ENCODE measurements at regions not wholly inside any gene's neighbourhood (a gene's known extent, or its start where the extent isn't known, plus 50 kb on each side); places are given as distances from the start of the nearest gene placed in this dataset.

DNA sequence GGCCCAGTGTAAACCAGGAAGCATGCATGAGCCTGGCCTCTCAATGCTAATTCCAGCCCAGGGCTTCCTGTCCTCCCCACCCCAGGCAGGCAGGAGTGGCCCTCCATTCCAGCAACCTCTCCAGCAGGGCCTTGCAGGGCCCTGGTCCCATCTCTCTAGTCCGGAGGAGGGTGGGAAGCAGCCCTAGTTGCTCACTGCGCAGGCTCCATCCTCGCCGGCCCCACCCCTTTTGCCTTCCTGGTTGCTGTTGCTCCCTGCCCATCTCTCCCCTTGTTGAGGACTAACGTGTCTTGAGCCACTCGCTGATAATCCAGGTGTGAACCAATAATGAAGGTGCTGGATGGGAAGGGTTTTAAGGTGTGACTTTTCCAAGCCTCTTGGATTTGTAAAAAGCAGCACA is 161.2 kb upstream of the BCOR start:
- TF ChIP-seq, protein P1, sequence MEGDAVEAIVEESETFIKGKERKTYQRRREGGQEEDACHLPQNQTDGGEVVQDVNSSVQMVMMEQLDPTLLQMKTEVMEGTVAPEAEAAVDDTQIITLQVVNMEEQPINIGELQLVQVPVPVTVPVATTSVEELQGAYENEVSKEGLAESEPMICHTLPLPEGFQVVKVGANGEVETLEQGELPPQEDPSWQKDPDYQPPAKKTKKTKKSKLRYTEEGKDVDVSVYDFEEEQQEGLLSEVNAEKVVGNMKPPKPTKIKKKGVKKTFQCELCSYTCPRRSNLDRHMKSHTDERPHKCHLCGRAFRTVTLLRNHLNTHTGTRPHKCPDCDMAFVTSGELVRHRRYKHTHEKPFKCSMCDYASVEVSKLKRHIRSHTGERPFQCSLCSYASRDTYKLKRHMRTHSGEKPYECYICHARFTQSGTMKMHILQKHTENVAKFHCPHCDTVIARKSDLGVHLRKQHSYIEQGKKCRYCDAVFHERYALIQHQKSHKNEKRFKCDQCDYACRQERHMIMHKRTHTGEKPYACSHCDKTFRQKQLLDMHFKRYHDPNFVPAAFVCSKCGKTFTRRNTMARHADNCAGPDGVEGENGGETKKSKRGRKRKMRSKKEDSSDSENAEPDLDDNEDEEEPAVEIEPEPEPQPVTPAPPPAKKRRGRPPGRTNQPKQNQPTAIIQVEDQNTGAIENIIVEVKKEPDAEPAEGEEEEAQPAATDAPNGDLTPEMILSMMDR (IDR thresholded peaks at IDR 0.05; ENCODE audit: low read length, missing control alignments): no peak
- no peak for DNase-seq (ENCODE audit: low read depth)
- no peak overlapping the region for H3K4me3 ChIP-seq (replicated peaks; ENCODE audit: low read depth, low read length)

DNA sequence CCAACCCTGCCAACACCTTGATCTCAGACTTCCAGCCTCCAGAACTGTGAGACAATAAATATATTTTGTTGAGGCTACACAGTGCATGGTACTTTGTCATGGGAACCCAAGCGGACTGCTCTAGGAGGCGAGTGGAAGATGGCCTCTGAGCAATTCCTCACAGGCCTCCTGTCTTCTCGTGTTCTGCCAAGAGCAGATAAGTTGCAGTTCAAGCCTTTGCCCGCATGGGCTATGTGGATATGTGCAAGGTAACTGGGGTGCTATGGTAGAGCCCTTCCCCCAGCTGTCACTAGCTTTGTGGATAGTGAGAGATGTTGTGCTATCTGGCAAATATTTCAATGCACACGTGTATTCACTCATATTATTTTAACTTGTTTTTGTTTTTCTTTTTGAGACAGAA is 156.0 kb upstream of the BCOR start:
- no peak overlapping the region for H3K4me3 ChIP-seq (replicated peaks; ENCODE audit: low read depth, low read length)
- no peak for DNase-seq (ENCODE audit: low read depth)
- TF ChIP-seq, protein P1 (IDR thresholded peaks at IDR 0.05; ENCODE audit: low read length, missing control alignments): no peak

DNA sequence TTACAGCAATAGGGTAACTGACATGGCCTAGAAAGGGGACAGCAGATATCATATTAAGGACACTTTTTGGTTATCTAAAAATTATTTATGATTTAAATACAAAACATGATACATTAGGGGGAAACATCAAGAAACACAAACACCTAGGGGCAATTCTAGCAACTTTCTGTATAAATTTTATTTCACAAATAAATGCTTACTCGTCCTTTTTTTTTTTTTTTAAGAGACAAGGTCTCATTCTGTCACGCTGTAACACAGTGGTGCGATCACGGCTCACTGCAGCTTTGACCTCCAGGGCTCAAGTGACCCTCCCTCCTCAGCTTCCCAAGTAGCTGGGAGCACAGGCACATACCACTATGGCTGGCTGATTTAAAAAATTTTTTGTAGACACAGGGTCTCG is 151.8 kb upstream of the BCOR start:
- H3K4me3 ChIP-seq (replicated peaks; ENCODE audit: low read depth, low read length): no peak overlapping the region
- TF ChIP-seq, protein P1 (IDR thresholded peaks at IDR 0.05; ENCODE audit: low read length, missing control alignments): no peak
- DNase-seq (ENCODE audit: low read depth): no peak

DNA sequence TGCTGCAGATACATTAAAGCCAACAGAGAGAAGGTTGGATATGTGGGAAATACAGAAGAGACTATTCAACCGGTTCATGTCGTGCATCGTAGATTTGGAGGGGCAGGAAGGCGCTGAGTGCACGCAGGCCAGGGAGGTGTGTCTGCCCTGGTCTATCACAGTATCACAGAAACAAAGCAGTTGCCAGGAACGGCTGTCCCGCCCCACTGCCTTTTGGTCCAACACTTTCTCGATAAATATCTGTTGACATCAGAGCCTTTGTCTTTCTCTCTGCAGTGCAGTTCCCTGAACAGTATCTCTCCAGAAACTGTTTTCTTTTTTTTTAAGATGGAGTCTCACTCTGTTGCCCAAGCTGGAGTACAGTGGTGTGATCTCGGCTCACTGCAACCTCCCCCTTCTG is 151.1 kb upstream of the BCOR start:
- DNase-seq (ENCODE audit: low read depth): no peak
- TF ChIP-seq, protein P1 (IDR thresholded peaks at IDR 0.05; ENCODE audit: low read length, missing control alignments): no peak
- H3K4me3 ChIP-seq (replicated peaks; ENCODE audit: low read depth, low read length): no peak overlapping the region

DNA sequence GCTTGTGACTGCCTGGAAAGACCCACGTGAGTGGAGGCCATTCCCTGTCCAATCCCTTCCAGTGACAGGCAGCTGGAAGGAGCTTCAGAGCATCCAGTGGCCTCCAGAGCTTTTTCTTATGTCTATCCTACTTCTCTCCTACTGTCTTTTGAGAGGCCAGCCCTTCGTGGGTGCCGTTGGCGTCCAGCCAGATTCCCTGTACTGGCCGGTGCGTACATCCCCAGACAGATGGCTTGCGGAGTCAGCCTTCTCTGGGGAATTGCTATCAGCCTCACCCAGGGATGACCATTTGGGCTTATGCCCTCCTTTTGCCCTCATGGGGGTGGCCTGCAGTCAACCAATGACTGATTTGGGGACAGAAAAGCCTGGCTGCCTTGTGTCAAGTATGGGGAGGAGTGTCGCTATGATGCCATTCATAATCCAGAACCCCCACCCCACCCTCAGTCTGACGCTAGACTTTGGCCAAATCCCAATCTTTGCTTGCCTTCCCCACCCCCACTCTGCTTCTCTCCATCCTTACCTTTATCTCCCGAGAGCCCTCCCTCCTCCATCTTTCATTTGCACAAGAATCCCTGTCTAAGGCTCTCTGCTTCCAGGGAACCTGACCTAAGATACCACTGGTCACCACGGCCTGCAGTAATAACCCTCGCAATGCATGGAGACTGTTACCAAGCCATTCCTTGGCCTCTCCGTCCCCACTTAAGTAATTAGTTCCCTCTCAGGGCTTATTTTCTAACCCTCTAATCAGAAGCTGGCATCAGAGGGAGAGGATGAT is 150.3 kb upstream of the BCOR start:
- no peak overlapping the region for H3K4me3 ChIP-seq (replicated peaks; ENCODE audit: low read depth, low read length)
- TF ChIP-seq, protein P1 (IDR thresholded peaks at IDR 0.05; ENCODE audit: low read length, missing control alignments): no peak
- no peak for DNase-seq (ENCODE audit: low read depth)

DNA sequence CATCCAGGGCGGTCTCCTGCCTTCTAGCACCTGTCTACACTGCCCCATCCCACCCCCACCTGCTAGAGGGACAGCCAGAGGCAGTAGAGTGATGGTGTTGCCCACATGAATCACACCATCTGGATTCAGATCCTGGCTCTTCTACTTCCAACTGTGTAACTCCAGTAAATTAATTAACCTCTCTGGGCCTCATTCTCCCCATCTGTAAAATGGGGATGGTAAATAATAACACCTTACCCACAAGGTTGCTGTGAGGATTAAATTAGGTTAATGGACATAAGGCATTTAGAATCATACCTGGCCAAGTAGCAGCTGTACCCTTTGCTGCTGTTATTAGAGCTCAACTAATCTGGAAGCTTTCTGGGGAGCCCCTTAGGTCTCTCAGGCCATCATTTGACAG is 149.6 kb upstream of the BCOR start:
- H3K4me3 ChIP-seq (replicated peaks; ENCODE audit: low read depth, low read length): no peak overlapping the region
- TF ChIP-seq, protein P1 (IDR thresholded peaks at IDR 0.05; ENCODE audit: low read length, missing control alignments): no peak
- no peak for DNase-seq (ENCODE audit: low read depth)

DNA sequence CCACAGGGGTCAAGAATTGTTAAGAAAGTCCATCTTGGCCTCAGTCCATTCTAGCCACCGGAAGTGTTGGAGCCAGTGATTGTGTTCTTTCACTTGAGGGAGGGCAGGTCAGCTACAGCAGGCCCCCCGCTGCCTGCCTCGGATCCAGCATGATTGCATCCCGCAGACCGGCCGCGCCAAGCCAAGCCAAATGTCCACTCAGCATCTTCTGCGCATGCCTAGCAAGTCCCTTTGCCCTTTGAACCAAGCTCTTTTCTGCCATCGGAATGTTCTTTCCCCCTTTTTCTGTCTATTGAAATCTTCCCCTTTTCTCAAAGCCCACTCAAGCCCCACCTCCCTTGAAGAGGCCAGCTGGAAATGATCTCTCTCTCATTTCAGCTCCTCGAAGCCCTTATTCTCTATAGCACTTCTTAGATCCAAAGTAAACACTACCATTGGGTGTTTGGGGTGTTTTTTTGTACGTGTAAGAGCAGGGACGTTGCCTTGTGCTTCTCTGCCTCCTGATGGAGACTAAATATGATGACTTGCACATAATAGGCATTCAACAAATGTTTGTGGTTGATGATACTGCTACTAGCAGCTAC is 147.8 kb upstream of the BCOR start:
- DNase-seq (ENCODE audit: low read depth): peak; percentile 78
- TF ChIP-seq, protein P1 (IDR thresholded peaks at IDR 0.05; ENCODE audit: low read length, missing control alignments): peak; percentile 8
- H3K4me3 ChIP-seq (replicated peaks; ENCODE audit: low read depth, low read length): peak overlapping the region; percentile 5

Measured in fibroblast of pulmonary artery (primary cell).